Heart left ventricle (tissue), 13 donors: ENCODE measurements at regions not wholly inside any gene's neighbourhood (a gene's known extent, or its start where the extent isn't known, plus 50 kb on each side); places are given as distances from the start of the nearest gene placed in this dataset.

Source experiments
- CTCF ChIP-seq, 12 donors: fragments of 200-600 bp; sonication (generic) in 4 of 12; IDR thresholded peaks; one replicate each; pipeline versions ENCODE4 v1.5.0 to v1.8.0; 2018 to 2022; ENCODE audit warnings: antibody characterized with exemption in 12 of 12, mild to moderate bottlenecking in 5 of 12
- POLR2A ChIP-seq, 2 donors: fragments of 450-650 bp; IDR thresholded peaks; one replicate each; pipeline ENCODE4 v1.6.1; 2017; ENCODE audit warnings: antibody characterized with exemption in 2 of 2, mild to moderate bottlenecking in 2 of 2, moderate library complexity in 2 of 2
- donor health status: ischemic (EF 13 %, LVEDD 7.1; RV severe dilation, severe dysfunction).
- donor health status: DM: no; HTN: yes; CAD: no.
- donor health status: DM: no; HTN: no; CAD: no.
- donor health status: ischemic (EF 25% LVEDD 6.9; RV normal size, moderate dysfunction).
- donor health status: ischemic (EF 25% LVEDD 5.7; RV mildly dilated, moderate dysfunction).
- donor health status: ischemic (EF 35%, LVEDD 5.7; RV mildly dilated, moderate dysfunction).
- donor health status: nonischemic (EF 11% LVEDD 7.7; RV severe dilation, severe dysfunction).
- donor health status: DM: yes; HTN: yes; CAD: no.
- donor health status: PGD.
- donor health status: ischemic (EF 29% LVEDD 5.4; RV normal size, mild dysfunction).
- donor health status: nonischemic (EF 23%, LVEDD 6.1; RV moderate dilation, normal function).

- TF ChIP-seq CTCF (IDR thresholded peaks at IDR 0.05) (no peak), POLR2A (IDR thresholded peaks at IDR 0.05) (no peak)
Observed at GRCh38 chr7:53604201-53604600, 568.8 kb downstream of the POM121L12 start.
